RWPE2 (cell line): ENCODE measurements at regions not wholly inside any gene's neighbourhood (a gene's known extent, or its start where the extent isn't known, plus 50 kb on each side); places are given as distances from the start of the nearest gene placed in this dataset.

Source experiments
- ATAC-seq: fragments of 200-7000 bp; cut with Tn5 transposase; 3 replicates; pipeline ENCODE4 v1.9.1; 2021; ENCODE audit warnings: low read depth
- DNase-seq: peaks from one replicate; pipeline ENCODE4 v3.0.0-alpha.2; 2020; ENCODE audit warnings: low spot score
- H3K27ac ChIP-seq: fragments of 450-650 bp; 2 replicates; pipeline ENCODE4 v1.5.1; 2017; ENCODE audit warnings: mild to moderate bottlenecking; ENCODE audit not compliant: poor library complexity, severe bottlenecking
- H3K27me3 ChIP-seq: fragments of 250-450 bp; sonication (Bioruptor Pico); 2 replicates; pipeline ENCODE4 v1.5.1; 2021; ENCODE audit warnings: mild to moderate bottlenecking, moderate library complexity; ENCODE audit not compliant: insufficient read depth, poor library complexity, severe bottlenecking
- H3K36me3 ChIP-seq: fragments of 250-450 bp; sonication (Bioruptor Pico); 2 replicates; pipeline ENCODE4 v1.5.1; 2020; ENCODE audit warnings: low read depth, mild to moderate bottlenecking, moderate library complexity
- H3K4me1 ChIP-seq: fragments of 250-450 bp; sonication (Bioruptor Pico); 2 replicates; pipeline ENCODE4 v1.5.1; 2021; ENCODE audit warnings: mild to moderate bottlenecking, moderate library complexity; ENCODE audit not compliant: insufficient read depth, poor library complexity, severe bottlenecking
- H3K4me3 ChIP-seq: fragments of 250-450 bp; sonication (Bioruptor Pico); 2 replicates; pipeline ENCODE4 v1.5.1; 2021; ENCODE audit warnings: mild to moderate bottlenecking, moderate library complexity; ENCODE audit not compliant: severe bottlenecking
- H3K9me3 ChIP-seq: fragments of 250-450 bp; sonication (Bioruptor Pico); 2 replicates; pipeline ENCODE4 v1.5.1; 2021; ENCODE audit warnings: mild to moderate bottlenecking, moderate library complexity; ENCODE audit not compliant: severe bottlenecking
- CTCF ChIP-seq: fragments of 450-650 bp; IDR thresholded peaks from one replicate; pipeline ENCODE4 v1.5.1; 2017; ENCODE audit warnings: mild to moderate bottlenecking, moderate library complexity; ENCODE audit not compliant: poor library complexity, severe bottlenecking

- peak; percentile 81 for TF ChIP-seq CTCF
- H3K27ac ChIP-seq, result no peak overlapping the region
- H3K27me3 ChIP-seq, result no peaks in the 10 kb centered on the region
- H3K4me1 ChIP-seq, result peaks cover 7% of the 10 kb centered on the region
- ATAC-seq (no peak), DNase-seq (no peak)
- no peaks in the 10 kb centered on the region for H3K9me3 ChIP-seq
- H3K4me3 ChIP-seq, result no peak overlapping the region
- H3K36me3 ChIP-seq, result no peaks in the 10 kb centered on the region
These were observed 146.6 kb downstream of the SERPINI1 start for GRCh38 chr3:167882057-167882667.

- DNase-seq (no peak), ATAC-seq (no peak)
- no peak overlapping the region for H3K4me3 ChIP-seq
- no peaks in the 10 kb centered on the region for H3K9me3 ChIP-seq
- H3K4me1 ChIP-seq, result peaks cover 5% of the 10 kb centered on the region
- no peak for TF ChIP-seq CTCF
- H3K27ac ChIP-seq, result no peak overlapping the region
- no peaks in the 10 kb centered on the region for H3K27me3 ChIP-seq
- no peaks in the 10 kb centered on the region for H3K36me3 ChIP-seq
These were observed 144.7 kb downstream of the SERPINI1 start for GRCh38 chr3:167880183-167880582.

- Histone ChIP-seq H3K9me3 (no peaks in the 10 kb centered on the region), H3K27ac (no peak overlapping the region), H3K4me1 (peaks cover 5% of the 10 kb centered on the region), H3K36me3 (no peaks in the 10 kb centered on the region), H3K27me3 (no peaks in the 10 kb centered on the region), H3K4me3 (no peak overlapping the region)
- ATAC-seq (peak; percentile 94), DNase-seq (no peak)
- TF ChIP-seq CTCF, result no peak
These were observed 141.2 kb downstream of the SERPINI1 start for GRCh38 chr3:167876620-167877281.
